Activated CD8-positive, alpha-beta memory T cell treated with anti-CD3 and anti-CD28 coated beads, Interleukin-2, amount 50 U/mL, for 48 hours (primary cell): ENCODE measurements at regions not wholly inside any gene's neighbourhood (a gene's known extent, or its start where the extent isn't known, plus 50 kb on each side); places are given as distances from the start of the nearest gene placed in this dataset.

Source experiments
- DNase-seq: peaks from one replicate; pipeline ENCODE4 v3.0.0-alpha.2; 2020

DNA sequence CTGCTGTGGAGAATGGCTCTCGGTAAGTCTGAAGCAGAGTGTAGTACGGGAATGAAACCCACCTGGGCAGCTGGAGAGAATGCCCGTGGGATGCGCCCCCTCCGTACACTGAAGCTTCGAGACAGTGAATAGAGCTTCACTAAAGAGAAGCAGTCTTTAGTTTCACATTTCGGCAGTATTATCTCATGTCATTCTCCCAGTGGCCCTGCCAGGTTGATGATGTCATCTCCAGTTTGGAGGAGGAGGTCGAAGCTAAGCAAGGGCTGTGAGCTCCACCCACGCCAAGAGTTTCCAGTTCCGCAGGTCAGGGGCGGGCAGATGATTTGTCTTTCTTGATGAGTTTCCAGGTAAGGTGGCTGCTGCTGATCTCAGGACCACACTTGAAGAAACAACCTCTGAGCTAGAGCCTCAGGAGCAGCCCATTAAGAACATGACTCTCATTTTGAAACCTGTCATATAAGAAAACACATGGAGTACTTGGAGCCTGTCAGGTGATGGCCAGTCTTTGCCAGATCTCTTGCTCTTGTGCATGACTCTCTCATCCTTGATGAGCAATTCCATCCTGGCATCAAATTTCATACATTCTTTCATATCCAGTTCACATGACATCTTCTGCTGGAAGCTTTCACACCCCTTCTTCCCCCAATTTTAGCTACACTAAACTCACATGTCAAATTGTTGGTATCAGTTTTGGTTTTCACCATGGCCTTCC, 475.0 kb downstream of the RNF144A start:
- no peak for DNase-seq

DNA sequence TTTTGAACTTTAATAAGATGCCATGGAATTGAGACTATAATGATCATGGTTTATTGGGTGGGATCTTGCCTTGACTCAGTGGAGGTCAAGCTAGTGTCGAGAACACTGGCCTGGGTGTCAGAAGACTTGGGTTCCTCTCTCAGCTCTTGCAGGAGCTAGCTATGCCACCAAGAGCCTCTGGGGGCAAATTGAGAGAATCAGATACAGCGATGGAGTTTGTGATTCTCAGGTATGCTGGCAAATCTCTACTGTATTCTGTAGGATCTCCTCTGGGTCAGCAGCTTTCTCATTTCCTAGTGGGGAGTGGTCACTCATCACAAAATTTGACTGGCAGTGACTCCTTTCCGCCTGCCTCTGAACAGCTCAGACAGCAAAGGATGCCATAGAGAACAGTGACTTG, 477.0 kb downstream of the RNF144A start:
- no peak for DNase-seq

DNA sequence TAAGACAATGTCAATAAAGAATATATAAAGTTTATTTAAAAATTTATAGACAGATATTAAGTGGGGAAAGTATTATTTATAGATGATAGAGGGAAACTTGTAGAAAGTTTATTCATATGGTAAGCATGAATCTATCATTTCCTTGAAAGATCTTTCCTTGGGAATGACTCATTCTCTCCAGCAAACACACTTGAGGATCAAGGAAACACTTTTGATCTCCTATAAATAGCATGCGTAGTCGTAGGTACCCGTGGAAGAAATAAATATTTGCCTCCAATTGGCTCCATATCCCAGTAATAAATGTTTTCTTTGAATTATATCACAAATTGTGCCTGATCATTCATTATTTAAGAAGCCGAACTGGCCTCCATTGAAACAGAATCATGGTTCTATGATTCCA, 483.4 kb downstream of the RNF144A start:
- no peak for DNase-seq

DNA sequence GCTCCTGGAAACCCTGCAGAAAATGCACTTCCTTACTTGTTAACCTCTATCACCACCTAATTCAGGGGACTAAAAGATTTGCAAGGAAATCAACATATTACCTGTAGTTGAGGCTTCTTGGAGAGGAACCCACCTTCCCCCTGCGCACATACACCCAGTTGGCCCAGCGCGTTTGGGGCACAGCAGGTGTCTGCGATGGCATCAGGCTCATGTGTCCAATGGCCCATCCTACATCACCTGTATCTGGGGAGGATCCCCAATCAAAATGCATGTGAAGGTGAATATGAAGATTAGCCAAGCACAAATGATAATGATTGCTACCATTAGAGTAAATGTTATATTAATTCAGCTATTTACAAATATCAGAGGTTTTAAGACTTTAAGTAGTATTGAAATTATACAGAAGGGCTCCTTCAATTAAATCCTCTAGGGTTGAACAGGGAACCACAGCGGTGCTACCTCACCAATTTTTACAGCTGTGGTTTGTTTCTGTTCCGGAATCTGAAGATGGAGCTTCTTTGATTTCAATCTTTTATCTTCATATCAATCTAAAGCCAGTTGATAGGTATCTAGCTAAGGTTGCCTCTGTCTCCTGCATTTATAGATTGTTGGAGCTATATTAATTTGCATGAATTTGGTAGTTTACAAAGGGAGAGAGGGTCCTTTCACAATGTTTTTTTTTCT, 486.0 kb downstream of the RNF144A start:
- no peak for DNase-seq

DNA sequence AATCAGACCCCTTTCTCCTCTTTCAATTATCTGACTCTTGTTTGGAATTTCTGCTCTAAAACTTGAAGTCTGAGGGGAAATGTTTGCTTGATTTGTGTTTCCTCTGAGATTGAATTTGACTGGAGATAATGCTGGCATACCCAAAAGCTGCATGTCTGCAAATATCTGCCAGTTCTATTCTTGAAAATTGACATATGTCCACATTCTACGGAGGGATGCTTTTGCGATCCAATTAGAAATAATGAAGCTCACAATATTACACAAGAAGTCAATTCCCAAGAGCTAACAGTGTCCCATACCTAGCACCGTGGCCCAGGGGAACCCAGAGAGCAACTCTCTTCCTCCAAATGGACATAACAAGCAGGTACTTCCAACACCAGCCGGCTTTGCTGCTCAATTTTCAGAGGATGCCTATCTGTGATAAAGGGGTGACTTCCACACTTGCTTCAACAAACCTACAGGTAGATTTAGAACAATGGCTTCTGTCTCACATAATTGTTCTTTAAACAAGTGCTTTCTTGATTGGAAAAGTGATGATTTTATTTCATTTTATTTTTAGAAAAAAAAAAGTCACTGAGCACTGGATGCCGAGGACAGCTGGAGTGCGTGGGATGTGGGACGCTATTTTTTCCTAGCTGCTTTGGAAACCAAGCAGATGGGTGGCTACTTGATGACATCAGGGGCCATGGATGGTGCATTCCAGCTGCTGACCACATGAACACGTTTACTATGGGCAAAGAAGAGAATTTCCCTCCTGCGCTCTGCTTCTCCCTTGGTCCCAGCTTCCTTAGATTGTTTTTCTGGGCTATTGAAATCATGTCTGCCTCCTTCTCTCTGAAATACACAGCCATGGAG, 488.9 kb downstream of the RNF144A start:
- no peak for DNase-seq

DNA sequence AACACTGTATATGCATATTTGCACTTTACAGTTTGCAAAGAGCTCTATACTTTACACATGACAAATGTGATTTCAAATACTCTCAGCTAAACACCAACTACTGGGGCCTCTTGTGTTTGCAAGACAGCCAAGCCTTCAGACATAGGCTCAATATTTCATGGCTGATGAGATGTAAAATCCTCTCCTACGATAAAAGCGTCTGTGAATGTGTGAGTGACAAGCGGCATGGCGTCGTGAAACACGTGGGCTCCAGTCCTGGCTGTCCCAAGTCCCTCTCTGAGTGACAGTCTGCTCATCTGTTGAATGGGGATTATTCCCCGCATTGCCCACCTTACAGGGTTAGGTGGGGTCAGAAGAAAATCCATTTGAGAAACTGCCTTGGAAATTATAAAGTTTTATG, 489.8 kb downstream of the RNF144A start:
- DNase-seq, result no peak

DNA sequence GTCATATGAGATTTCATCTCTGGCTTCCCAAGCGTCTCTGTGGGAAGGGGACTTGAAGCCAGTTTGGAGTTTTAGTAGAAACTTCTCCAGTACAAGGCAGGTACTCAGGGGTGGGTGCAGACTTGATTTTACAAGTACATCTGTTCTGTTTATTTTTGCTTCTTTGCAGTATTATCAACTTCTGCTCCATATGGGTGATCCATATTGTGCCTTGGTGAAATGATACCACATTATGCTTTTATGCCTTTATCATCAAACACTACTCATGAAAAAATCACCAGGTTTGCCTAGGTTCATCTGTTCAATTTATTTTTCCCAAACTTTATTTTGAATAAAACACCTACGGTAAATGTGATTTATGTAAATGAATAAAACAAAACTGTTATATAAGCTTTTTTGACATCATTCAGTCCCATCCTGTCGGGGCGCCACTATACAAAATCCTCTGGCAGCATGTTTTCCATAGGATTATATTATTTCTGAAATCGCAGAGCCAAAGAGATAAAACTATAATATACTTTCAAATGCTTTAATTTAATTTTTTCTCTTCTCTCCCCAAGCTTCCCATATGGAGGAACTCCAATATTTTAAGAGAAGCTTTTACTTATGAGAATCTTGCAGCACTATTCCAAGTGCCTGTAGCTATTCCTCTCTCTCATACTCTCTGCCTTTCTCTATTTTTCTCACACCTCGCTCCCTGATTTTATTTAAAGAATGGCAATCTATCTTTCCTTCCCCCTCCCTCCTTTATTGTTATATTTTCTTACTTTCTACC, 490.9 kb downstream of the RNF144A start:
- no peak for DNase-seq

DNA sequence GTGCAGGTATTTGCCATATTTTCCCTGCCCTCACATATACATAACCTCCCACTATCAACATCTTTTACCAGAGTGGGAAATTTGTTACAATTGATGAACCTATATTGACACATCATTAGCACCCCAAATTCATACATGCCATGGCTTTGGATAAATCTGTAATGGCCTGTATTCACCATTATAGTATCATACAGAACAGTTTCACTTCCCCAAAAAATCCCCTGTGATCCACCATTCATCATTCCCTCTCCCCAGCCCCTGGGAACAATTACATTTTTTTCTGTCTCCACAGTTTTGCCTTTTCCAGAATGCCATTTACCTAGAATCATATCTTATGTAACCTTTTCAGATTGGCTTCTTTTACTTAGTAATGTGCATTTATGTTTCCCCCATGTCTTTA, 494.5 kb downstream of the RNF144A start:
- DNase-seq, result no peak

DNA sequence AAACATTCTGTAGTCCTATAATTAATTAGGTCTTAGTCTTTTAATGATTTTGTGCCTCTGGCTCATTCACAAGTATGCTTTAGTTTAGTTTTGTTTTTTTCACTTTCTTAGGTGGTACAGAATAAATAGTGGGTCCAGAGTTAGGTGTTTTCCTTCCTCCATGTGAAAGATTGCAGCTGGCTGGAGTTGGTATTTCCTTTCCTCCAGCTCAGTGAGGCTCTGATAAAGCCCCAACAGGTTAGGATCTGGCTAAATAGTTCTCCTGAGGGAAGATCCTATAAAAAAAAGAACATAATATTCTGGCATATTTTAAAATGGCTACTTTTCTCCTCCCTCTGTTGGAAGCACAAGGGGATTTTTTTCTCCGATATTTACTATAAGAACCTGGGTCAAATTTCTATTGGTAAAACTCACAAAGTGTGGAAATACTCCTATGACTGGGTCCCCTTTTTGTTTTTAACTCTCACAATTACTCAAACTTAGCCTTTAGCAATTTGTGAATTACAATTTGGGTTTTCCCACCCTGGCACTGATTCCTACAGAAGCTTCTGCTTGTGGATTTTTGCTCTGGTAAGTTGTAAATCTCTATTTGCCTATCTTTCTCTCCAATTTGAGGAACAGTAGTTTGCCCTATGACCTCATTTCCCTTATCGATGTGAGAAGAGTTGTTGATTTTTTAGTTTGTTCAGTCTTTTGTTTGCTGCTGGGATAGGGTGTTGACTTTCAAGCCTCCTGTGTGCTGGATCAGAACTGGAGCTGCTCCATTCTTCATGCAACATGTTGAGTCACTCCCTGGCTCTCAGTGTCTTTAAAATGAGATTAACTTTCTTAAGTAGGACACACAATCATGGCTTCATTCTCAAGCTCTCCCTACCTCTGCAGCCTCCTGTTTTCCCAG, 500.9 kb downstream of the RNF144A start:
- no peak for DNase-seq

DNA sequence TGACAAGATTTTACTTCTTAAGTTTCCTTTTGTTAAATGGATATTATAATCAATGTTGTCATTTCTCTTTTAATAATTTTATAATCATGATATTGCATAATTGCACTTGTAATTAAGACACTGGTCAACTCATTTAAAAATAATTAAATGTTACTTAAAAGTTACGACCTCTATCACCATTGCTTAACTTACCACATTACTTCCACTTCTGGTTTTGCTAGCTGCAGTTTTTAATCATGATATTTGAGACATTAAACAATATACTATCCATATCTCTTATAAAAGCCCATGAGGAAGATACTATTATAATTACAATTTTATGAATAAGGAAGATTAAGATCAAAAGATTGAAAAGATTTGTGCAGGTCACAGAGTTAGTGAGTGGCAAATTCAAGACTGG, 502.0 kb downstream of the RNF144A start:
- DNase-seq, result no peak

DNA sequence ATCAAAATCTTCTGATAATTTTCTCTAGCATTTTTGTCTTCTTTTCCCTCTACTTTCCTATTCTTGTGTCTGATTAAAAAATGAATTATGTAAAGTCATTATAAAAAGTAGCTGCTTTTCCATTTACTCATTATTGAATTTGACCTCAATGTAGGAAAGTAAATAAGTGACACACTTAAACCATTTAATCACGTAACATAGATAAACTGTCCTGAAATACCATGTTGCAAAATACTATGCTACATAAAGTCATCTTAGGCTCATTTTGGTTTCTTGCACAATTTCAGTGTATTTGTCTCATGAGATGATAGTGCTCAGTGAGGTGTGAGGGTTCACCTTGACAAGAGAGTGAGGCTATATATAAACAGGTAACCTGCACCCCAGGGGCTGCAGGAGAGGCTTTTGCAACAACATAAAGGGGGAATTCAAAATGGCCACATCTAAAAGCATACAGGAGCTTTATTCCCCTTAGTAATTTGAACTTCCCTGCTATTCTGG, 502.7 kb downstream of the RNF144A start:
- no peak for DNase-seq

DNA sequence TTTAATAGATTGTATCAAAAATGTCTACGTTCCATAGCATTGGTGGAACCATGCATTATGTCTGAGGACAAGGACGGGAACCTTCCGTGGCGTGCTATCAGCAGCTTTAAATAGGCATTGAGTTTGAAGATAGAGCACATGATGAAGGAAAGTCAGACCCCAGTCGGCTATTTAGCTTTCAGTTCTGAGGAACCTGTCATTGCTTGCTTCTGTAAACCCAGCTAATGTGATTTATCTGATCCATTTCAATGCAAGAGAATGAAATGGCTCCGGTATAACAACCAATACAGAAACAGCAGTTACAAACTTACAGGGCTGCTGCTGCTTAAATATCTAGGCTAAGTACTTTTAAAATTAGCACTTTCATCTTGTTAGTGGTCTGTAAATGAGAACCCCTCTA, 503.3 kb downstream of the RNF144A start:
- no peak for DNase-seq

DNA sequence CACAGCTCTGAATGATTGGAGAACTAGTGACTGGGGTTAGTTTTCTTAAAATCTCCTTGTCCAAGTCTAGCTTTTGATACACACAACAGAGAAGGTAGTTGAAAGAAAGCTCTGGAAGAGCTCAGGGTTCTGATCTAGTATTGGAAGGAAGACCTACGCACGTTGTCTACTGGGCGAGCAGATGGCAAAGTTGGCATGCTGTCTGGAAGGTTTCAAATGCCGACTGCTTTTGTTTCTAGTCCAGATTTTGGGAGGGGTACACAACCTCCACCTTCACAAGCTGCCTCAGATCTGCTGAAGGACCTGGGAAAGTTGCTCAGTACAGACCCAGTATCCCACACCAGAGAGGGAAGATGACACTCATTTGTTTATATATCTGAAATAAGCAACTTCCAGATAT, 507.3 kb downstream of the RNF144A start:
- DNase-seq, result no peak

DNA sequence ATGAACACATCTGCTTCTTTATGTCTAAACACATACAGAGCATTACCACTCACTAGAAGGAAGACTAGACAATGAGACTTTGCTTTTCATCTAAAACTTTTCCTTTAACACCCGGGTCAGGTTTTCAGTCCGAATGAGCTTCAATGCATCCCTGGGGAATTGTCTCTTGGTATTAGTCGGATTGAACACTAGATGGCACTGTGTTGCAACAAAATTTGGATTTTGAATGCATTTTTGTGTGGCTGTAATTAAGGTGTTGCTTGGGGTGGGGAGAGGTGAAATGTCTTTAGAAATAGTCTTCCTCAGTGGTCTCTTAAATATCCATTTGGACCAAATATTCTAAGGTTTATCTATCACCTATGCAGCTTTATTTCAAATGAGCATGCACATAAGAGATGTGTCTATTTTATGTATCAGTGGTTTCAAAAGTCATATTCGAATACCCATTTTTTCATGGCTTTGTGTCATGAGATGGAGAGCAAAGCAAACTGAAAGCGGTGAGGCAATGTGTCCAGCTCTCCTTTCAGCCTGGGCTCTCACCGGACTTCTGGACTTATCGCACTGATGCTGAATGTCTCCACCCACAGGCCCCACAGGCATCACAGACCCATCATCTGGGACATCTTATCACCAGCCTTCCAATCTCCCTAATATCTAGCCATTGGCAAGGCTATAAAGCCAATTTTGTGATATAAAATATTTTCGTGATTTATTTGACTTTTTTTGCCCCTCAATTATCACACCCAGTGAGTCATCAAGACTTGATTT, 510.3 kb downstream of the RNF144A start:
- DNase-seq, result no peak

DNA sequence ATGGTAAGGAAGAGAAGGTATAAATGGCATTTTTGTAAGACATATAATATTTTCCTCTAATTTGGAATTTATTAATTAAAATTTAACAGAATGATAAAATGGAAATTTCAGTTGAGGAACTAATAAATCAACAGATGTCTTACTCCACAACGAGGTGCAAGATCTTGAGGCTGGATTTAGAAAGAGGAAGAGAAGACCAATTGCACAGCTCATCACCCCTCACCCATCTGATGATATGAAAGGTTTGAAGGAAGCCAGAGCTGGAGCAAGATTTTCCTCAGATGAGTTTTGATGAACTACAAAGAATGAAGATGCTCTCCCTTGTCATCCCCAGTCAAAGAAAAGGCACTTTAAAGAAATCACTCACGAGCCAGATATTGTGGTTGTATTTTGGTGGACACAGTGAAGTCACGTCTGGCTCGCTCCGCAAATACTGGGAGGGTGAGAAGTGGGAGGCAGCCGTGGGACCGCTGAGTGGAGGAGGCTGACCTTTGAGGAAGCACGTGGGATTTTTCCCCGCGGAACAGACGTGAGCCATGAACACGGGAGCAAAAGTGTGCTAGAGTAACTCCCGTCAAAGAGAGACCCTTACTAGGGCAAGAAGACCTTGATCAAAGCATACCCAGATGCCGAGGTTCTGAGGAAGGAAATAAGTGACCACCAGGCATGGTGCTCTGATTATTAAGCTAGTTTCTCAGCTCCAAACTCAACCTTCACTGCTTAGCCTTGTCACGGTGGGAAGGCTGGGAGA, 511.4 kb downstream of the RNF144A start:
- no peak for DNase-seq

DNA sequence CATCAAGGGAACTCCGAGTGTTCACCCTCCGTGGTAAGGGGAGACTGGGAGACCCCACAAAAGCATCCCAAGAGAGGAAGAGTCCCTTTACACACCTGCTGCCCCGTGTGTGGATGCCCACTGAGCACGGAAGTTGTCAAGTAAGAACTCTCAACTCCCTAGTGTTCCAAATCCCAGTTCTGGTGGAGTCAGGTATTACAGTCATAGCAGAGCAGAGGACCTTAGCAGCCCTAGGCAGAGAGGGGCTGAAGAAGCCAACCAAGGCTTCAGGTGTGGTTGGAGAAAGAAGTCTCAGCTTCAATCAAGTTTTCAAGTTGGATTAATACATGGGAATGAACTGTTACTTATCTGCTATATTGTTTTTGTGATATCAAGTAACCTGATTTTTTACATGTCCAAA, 512.5 kb downstream of the RNF144A start:
- DNase-seq, result no peak

DNA sequence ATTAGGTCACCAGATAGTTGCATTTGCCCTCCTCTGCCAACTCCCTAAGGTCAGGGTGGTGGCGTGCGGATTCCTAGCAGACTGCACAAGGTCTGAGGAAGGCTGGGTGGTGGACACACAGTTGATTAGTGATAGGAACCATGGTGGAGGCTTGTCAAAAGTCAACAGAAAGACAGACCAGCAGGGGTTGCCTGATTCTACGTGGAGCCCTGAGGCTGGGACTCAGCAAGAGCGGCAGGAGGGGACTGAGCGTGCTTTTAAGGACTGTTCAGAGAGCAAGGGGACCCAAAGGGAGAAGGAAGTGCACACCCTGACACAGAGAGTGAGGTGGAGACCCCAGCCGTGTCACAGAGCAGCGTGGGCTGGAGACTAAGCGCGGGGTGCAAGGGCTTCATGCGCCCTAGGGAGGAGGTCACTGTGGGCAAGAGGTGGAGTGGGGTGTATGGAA, 513.2 kb downstream of the RNF144A start:
- peak; percentile 82 for DNase-seq

DNA sequence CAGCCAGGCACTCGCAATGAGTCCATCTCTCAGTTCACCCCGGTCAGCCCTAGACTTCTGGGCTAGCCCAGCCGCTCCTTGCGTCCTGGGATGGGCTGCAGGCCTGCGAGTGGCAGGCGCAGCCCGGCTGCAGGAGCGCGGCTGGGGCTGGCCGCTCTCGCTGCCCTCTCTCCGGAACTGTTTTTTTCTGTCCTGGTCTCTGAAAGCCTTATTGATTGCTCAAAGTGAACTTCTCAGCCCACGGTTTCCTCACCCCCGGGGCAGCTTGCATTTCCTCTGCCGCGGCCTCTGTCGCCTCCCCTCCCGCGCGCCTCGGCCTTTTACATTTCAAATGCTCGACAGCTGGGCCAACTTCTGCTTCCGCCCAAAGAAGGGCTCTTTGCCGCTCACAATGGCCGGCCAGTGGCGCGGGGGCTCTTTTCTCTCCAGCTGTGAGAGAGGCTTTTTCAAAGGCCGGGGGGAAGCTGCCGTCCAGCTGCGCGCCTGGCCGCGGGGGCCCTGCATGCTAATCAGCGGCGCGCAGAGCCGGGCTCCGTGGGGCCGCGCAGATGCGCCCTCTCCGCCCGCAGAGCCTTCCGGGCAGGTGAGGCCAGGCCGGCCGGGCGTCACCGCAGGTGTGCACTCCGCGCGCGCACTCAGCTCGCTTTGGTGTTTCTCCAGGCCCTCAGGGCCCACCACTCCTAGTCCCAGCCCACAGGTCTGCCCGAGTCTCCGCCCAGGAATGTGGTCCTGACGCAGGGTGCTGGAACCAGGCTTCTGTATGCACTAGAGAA, 513.8 kb downstream of the RNF144A start:
- DNase-seq, result peak; percentile 79

DNA sequence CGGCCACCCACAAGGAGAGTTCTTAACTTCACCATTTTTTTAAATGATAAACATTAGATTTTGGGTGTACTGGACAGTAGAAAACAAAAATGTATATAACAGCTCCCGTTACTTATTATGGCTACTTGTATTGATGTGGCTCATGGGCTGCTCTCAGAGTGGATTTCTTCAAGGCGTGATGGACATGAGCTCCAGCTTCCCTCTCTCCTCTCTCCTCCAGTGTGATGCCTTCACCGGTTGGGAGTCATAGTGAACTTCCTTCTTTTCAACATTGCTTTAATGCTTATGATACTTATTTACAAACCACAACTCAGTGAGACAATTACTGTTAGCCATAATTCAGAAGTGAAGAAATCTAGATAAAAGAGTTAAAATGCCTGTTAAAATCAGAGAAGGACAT, 515.2 kb downstream of the RNF144A start:
- DNase-seq, result no peak
